ENCODE measurements at regions not wholly inside any gene's neighbourhood (a gene's known extent, or its start where the extent isn't known, plus 50 kb on each side); places are given as distances from the start of the nearest gene placed in this dataset.
"Not testable (repeated sequence)": the region's sequence is repeated elsewhere in the genome, so short reads cannot be mapped to it uniquely, and the experiment has no call there.

- DNase-seq: no peak
These were observed 92.6 kb downstream of the KIF26A start for GRCh38 chr14:104230946-104231345.

- DNase-seq: no peak
These were observed 93.7 kb downstream of the KIF26A start for GRCh38 chr14:104232070-104232484.

- DNase-seq: not testable (repeated sequence)
These were observed 95.8 kb downstream of the KIF26A start for GRCh38 chr14:104234007-104234786.

- no peak for DNase-seq
These were observed 97.3 kb downstream of the KIF26A start for GRCh38 chr14:104235686-104236085.

- no peak for DNase-seq
These were observed 99.5 kb downstream of the KIF26A start for GRCh38 chr14:104237651-104238423.

- DNase-seq: no peak
These were observed 100.2 kb downstream of the KIF26A start for GRCh38 chr14:104238424-104239184.

GRCh38 chr14:104239185-104239775 lies 100.9 kb downstream of the KIF26A start:
- no peak for DNase-seq

- no peak for DNase-seq
These were observed 101.5 kb downstream of the KIF26A start for GRCh38 chr14:104239861-104240301.

GRCh38 chr14:104240434-104241157 lies 102.2 kb downstream of the KIF26A start:
- DNase-seq: no peak

- no peak for DNase-seq
These were observed 104.8 kb downstream of the KIF26A start for GRCh38 chr14:104243200-104243599.

GRCh38 chr14:104244221-104245011 lies 106.0 kb downstream of the KIF26A start:
- DNase-seq: no peak

GRCh38 chr14:104245075-104245474 lies 106.7 kb downstream of the KIF26A start:
- no peak for DNase-seq

GRCh38 chr14:104245723-104246122 lies 107.3 kb downstream of the KIF26A start:
- no peak for DNase-seq

- DNase-seq: no peak
These were observed 108.3 kb downstream of the KIF26A start for GRCh38 chr14:104246401-104247335.

GRCh38 chr14:104247336-104248202 lies 109.2 kb downstream of the KIF26A start:
- no peak for DNase-seq

GRCh38 chr14:104248203-104249055 lies 110.0 kb downstream of the KIF26A start:
- DNase-seq: no peak

GRCh38 chr14:104249089-104249488 lies 110.7 kb downstream of the KIF26A start:
- no peak for DNase-seq

GRCh38 chr14:104249706-104250105 lies 111.3 kb downstream of the KIF26A start:
- no peak for DNase-seq
